ENCODE measurements at regions not wholly inside any gene's neighbourhood (a gene's known extent, or its start where the extent isn't known, plus 50 kb on each side); places are given as distances from the start of the nearest gene placed in this dataset.
A peak's percentile ranks its signal among the peaks of the same experiment; 100 is the strongest.
"Not testable (repeated sequence)": the region's sequence is repeated elsewhere in the genome, so short reads cannot be mapped to it uniquely, and the experiment has no call there.

DNA sequence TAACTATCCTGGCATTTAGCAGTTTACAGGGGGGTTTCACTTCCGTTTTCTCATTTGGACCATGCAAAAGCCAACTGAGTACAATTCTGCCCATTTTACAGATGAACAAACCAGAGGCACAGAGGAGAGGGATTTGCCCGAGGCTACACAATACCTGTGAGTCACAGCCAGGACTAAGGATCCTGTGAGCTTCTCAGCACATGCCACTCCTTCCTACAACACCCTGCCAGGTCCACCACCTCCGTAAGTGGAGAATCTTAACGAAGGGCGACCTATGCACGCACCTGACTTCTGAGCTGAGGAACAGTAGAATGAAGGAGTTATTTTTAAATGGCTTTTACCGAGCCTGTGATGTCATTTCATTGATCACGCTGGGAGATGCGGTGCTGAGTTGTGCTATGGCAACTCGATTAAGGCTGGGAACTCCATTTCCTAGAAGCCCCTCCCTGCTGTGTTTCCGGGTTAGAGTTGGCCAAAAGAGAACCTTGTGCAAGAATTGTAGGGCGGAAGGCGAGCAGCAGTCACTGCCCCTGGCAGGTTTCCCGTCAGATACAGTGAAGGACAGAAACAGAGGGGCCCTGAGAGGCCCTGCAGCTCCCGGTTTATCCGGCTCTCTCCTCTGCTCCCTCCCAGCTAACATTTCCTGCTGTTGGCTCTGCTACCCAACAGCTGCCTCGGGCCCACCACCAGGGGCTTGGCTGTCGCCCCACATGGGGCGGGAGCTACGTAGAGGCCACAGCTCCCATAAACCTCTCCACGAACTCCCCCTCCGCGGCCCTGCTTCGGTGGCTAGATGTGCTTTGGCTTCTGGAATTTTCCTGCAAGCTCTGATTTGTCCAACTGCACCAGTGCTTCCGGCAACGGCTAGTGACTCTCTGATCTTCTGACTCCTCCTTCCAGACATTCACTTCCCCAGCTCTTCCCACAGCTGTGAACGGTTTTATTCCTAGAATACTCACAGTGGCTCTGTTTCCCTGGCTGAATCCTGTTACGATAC, 75.1 kb upstream of the USP9X start:
- DNase-seq = peak; percentile 18

GRCh38 chrX:41014776-41015360, 70.4 kb upstream of the USP9X start:
- no peak for DNase-seq

DNA sequence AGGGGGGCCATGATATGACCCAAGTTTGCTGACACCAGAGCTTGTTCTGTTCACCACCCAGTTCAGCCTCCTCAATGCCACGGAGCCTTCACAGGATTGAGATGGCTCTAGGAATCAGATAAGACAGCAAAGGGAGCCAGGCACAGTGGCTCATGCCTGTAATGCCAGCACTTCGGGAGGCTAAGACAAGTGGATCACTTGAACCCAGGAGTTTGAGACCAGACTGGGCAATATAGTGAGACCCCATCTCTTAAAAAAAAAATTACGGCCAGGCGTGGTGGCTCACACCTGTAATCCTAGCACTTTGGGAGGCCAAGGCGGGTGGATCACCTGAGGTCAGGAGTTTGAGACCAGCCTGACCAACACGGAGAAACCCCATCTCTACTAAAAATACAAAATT, 67.5 kb upstream of the USP9X start:
- DNase-seq = not testable (repeated sequence)

GRCh38 chrX:41018391-41019040, 66.7 kb upstream of the USP9X start:
- not testable (repeated sequence) for DNase-seq

GRCh38 chrX:41019041-41019392, 66.2 kb upstream of the USP9X start:
- no peak for DNase-seq

DNA sequence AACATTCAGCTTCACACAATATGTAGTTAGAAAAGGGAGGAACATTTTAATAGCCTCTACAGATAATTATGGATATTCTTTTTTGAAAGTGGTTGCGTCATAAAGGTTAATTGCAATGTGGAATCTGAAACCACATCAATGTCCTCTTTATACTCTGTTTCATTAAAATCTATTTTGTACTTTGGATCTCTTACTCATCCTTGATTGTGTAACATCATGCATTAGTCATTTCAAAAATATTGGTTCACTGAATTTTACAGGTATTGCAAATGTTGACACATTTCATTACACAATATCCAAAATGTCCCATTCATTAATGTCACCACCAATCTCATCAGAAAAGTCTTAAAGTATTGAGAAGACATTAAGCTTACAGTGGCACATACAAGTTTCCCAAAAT, 62.7 kb upstream of the USP9X start:
- DNase-seq = peak; percentile 13

GRCh38 chrX:41023098-41023497, 62.1 kb upstream of the USP9X start:
- no peak for DNase-seq

GRCh38 chrX:41024335-41024734, 60.9 kb upstream of the USP9X start:
- DNase-seq = not testable (repeated sequence)

DNA sequence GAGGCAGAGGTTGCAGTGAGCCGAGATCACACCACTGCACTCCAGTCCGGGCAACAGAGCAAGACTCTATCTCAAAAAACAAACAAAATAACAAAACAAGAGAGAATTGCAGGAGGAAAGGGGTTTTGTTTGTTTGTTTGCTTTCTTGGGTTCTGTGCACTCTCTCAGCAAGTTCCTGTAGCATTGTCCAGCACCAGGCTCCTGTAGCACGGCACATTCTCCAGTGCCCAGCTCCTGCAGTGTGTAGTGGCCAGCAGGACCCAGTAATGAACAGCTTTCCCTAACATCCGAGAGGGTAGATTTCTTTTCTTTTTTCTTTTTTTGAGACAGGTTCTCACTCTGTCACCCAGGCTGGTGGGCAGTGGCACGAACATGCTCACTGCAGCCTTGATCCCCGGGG, 60.5 kb upstream of the USP9X start:
- no peak for DNase-seq

DNA sequence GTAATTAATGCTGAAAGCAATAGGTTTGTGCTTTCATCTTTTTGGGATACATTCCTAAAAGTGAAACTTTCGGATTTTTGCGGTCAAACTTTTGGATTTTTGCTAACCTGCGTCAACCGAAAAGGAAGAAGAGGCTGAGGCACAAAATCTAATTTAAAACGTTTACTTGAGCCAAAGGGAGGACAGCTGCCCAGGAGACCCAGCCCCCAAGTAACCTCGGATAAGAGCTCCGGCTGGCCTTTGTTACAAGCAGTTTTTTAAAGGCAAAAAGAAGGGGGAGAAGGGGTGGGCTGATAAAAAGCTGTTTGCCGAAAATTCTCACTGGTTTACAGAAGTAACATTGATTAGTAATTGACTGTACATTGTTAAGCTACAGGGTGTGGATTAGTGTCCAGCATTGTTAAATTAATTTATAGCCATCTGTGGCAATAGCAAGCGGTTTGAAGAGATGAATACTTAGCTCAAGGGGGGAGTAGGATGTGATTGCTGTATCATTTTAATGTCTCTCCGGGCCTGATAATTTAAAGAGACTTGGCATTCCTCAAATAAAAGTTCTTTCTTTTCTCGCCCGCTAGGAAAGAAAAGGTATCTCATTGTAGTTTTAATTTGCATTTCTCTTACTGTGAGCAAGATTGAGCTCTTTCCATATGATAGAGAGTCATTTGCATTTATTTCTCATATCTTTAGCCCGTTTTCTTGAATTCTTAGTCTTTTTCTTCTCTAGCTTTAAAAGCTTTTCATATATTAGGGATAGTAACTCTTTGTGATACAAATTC, 59.1 kb upstream of the USP9X start:
- no peak for DNase-seq

DNA sequence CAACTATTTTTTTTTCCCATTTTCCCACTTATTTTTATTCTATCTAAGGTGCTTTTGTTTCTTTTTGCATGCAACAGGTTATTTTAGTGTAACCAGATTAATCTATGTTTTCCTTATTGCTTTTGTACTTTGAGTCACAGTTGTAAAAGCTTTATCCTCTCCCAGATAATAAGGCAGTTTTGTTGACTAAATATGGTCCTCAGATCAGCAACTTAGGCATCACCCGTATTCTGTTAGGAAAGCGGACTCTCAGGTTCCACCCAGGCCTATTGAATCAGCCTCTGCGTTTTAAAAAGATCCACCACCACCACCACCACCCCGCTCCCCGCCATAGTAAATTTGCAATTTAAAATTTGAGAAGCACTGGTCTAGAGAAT, 58.6 kb upstream of the USP9X start:
- DNase-seq = no peak

- DNase-seq = no peak
Measured at GRCh38 chrX:41029332-41029731, 55.9 kb upstream of the USP9X start.

DNA sequence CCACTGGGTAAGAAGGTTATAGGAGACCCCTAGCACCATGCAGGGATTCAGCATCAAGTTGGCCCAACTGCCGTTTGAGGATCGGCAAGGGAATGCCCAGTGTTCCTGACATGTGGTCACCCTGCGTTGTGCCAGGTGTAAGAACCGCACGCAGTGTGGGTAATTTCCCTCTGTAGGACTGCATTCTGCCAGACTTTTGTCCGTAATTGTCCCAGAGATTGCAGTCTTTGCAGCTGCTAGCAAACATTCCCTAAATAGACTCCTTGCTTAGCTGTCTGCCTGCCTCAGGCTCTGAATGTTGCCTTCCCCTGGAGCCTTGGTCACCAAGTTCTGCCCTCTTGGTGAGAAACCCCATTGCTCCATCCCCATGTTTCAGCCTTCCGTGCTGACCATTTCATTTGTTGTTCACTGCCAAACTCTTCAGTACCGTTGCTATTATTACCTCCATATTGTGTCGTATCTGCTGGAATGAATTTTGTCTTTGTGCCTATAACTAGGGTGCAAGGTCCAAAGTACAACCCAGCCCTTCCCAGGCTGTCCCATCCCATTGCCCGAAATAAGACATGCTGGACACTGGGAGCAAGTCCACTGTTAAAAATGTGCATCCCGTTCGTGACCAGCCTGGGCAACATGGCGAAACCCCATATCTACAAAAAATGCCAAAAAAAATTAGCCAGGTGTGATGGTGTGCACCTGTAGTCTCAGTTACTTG, 53.8 kb upstream of the USP9X start:
- DNase-seq = no peak

DNA sequence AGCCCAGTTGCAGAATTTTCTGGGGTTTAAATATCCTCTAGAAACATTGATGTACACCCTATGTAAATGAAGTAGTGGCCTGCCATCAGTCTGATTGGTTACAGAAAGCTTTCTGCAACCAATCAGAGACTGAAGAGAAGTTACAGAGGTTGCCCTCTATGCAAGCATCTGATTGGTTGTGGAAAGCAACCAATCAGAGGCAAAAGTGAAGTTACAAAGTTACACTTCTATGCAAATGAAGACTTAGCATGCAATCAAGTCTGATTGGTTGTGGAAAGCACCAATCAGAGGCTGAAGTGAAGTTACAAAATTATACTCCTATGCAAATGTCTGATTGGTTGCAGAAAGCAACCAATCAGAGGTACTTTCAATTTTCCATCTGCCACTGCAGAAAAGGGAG, 51.9 kb upstream of the USP9X start:
- no peak for DNase-seq

GRCh38 chrX:41034902-41035301, 50.3 kb upstream of the USP9X start:
- DNase-seq = not testable (repeated sequence)
